BLaER1 (cell line): ENCODE measurements at regions not wholly inside any gene's neighbourhood (a gene's known extent, or its start where the extent isn't known, plus 50 kb on each side); places are given as distances from the start of the nearest gene placed in this dataset.

Experiments
- H3K27ac ChIP-seq: shearing (Covaris generic); formaldehyde crosslinking; 2 replicates; pipeline ENCODE4 v1.8.1; 2022
- H3K27me3 ChIP-seq: shearing (Covaris generic); formaldehyde crosslinking; 2 replicates; pipeline ENCODE4 v1.8.1; 2022
- H3K36me3 ChIP-seq: shearing (Covaris generic); formaldehyde crosslinking; 2 replicates; pipeline ENCODE4 v1.8.1; 2022
- H3K4me1 ChIP-seq: shearing (Covaris generic); formaldehyde crosslinking; 2 replicates; pipeline ENCODE4 v1.8.1; 2022
- H3K4me2 ChIP-seq: shearing (Covaris generic); formaldehyde crosslinking; 2 replicates; pipeline ENCODE4 v1.8.1; 2022
- H3K4me3 ChIP-seq: shearing (Covaris generic); formaldehyde crosslinking; 2 replicates; pipeline ENCODE4 v1.8.1; 2022
- H3K9ac ChIP-seq: shearing (Covaris generic); formaldehyde crosslinking; 2 replicates; pipeline ENCODE4 v1.8.1; 2022
- H3K9me3 ChIP-seq: shearing (Covaris generic); formaldehyde crosslinking; 2 replicates; pipeline ENCODE4 v1.8.1; 2022
- H4K20me1 ChIP-seq: shearing (Covaris generic); formaldehyde crosslinking; 2 replicates; pipeline ENCODE4 v1.8.1; 2022
- Cebpa-rat ChIP-seq: shearing (Covaris generic); IDR thresholded peaks from 2 replicates; pipeline ENCODE4 v1.8.1; 2022

GRCh38 chr22:22072169-22072836 is 89.7 kb upstream of the TOP3B start:
- H3K9ac ChIP-seq = no peak overlapping the region
- H3K9me3 ChIP-seq = no peaks in the 10 kb centered on the region
- H3K27ac ChIP-seq = no peak overlapping the region
- no peak for TF ChIP-seq Cebpa-rat
- H3K36me3 ChIP-seq = no peaks in the 10 kb centered on the region
- peaks cover 15% of the 10 kb centered on the region; the same call in 1 of the 2 replicates for H3K4me1 ChIP-seq
- no peaks in the 10 kb centered on the region for H3K27me3 ChIP-seq
- H4K20me1 ChIP-seq = no peaks in the 10 kb centered on the region
- H3K4me2 ChIP-seq = no peak overlapping the region
- no peak overlapping the region for H3K4me3 ChIP-seq

GRCh38 chr22:22071455-22071854 is 88.9 kb upstream of the TOP3B start:
- H3K4me2 ChIP-seq = no peak overlapping the region
- no peaks in the 10 kb centered on the region for H3K9me3 ChIP-seq
- H3K4me1 ChIP-seq = peaks cover 15% of the 10 kb centered on the region; the same call in 1 of the 2 replicates
- no peaks in the 10 kb centered on the region for H3K27me3 ChIP-seq
- no peak overlapping the region for H3K27ac ChIP-seq
- H3K4me3 ChIP-seq = no peak overlapping the region
- H3K36me3 ChIP-seq = no peaks in the 10 kb centered on the region
- H4K20me1 ChIP-seq = no peaks in the 10 kb centered on the region
- no peak overlapping the region for H3K9ac ChIP-seq
- TF ChIP-seq Cebpa-rat = no peak

- Histone ChIP-seq H3K27me3 (no peaks in the 10 kb centered on the region), H3K4me3 (no peak overlapping the region), H3K4me1 (peaks cover 15% of the 10 kb centered on the region; the same call in 1 of the 2 replicates), H4K20me1 (no peaks in the 10 kb centered on the region), H3K36me3 (no peaks in the 10 kb centered on the region), H3K4me2 (0 out of 2 replicates have a peak overlapping the region, but pooled peaks have one; percentile 11), H3K27ac (no peak overlapping the region), H3K9me3 (no peaks in the 10 kb centered on the region), H3K9ac (no peak overlapping the region)
- no peak for TF ChIP-seq Cebpa-rat
Observed at GRCh38 chr22:22070371-22070824, 87.8 kb upstream of the TOP3B start.

DNA sequence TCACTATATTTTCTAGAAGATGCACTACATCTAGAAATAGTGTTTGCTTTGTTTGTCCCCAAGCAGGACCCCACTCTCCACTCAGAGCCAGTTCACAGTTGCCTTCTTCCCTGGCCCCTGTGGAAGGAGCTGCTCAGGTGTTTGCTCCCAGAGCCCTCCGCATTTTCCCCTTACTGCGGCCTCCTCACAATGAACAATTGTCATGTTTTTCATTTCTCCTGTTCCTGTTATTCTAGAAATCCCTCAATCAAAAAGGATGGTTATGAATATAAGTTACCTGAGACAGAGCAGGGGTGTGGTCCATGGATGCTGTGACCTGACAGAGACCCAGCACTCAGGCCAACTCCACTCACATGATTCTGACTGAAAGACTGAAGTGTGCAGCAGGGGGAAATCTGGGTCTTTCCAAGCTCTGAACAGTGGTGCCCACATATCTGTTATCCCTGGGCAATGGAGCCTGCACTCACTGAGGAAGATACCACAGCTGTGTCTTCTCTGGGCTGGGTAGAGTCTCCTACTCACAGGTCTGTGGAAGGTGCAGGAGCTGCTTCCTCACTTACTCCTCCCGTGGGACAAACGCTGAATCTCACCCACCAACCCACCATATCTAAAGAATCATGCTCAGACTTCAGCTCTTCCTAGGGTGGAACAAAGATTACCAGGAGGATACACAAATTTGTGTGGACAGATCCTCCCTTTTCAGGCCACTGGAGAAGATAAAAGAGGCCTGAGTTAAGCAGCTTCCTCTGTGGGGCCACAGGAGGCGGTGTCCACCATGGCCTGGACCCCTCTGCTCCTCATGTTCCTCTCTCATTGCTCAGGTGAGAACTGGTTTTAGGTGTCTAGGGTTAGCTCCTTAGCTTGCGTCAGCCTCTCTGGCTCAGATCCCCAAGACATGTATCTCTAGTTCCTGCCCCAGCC is 87.1 kb upstream of the TOP3B start:
- Histone ChIP-seq H3K4me2 (0 out of 2 replicates have a peak overlapping the region, but pooled peaks have one; percentile 11), H3K9me3 (no peaks in the 10 kb centered on the region), H3K27me3 (no peaks in the 10 kb centered on the region), H3K9ac (no peak overlapping the region), H3K27ac (no peak overlapping the region), H3K36me3 (no peaks in the 10 kb centered on the region), H4K20me1 (no peaks in the 10 kb centered on the region), H3K4me1 (peaks cover 15% of the 10 kb centered on the region; the same call in 1 of the 2 replicates), H3K4me3 (no peak overlapping the region)
- no peak for TF ChIP-seq Cebpa-rat

DNA sequence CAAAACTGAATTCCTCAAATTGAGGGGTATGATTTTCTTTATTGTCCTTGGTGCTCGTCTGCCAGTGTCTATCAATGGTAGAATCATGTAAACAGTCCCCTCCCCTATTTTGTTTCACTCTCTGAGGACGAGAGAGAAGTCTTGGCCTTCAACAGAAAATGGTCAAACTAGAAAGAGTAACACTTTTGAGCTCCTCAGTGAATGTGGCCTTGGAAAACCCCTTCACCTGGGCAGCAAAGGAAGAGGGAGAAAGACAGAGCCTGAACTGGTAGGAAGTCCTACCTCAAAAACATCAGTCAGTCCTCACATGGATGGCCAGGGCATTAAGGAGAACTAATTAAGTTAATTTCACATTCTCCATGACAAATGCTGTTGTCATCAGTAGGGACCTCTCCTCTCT is 86.1 kb upstream of the TOP3B start:
- H3K4me2 ChIP-seq = no peak overlapping the region
- no peak overlapping the region for H3K27ac ChIP-seq
- peaks cover 15% of the 10 kb centered on the region; the same call in 1 of the 2 replicates for H3K4me1 ChIP-seq
- H3K36me3 ChIP-seq = no peaks in the 10 kb centered on the region
- no peak overlapping the region for H3K9ac ChIP-seq
- no peaks in the 10 kb centered on the region for H4K20me1 ChIP-seq
- no peak overlapping the region for H3K4me3 ChIP-seq
- no peaks in the 10 kb centered on the region for H3K9me3 ChIP-seq
- H3K27me3 ChIP-seq = no peaks in the 10 kb centered on the region
- no peak for TF ChIP-seq Cebpa-rat

- Histone ChIP-seq H3K9ac (no peak overlapping the region), H4K20me1 (no peaks in the 10 kb centered on the region), H3K4me1 (peaks cover 15% of the 10 kb centered on the region; the same call in 1 of the 2 replicates), H3K27ac (no peak overlapping the region), H3K36me3 (no peaks in the 10 kb centered on the region), H3K27me3 (no peaks in the 10 kb centered on the region), H3K4me3 (no peak overlapping the region), H3K9me3 (no peaks in the 10 kb centered on the region), H3K4me2 (no peak overlapping the region)
- TF ChIP-seq Cebpa-rat = no peak
Observed at GRCh38 chr22:22068025-22068424, 85.4 kb upstream of the TOP3B start.

- Histone ChIP-seq H3K36me3 (no peaks in the 10 kb centered on the region), H3K27me3 (no peaks in the 10 kb centered on the region), H3K9me3 (no peaks in the 10 kb centered on the region), H3K27ac (no peak overlapping the region), H3K4me3 (no peak overlapping the region), H3K4me1 (peaks cover 16% of the 10 kb centered on the region; the same call in 1 of the 2 replicates), H3K4me2 (no peak overlapping the region), H3K9ac (no peak overlapping the region), H4K20me1 (no peaks in the 10 kb centered on the region)
- TF ChIP-seq Cebpa-rat = no peak
Observed at GRCh38 chr22:22067192-22067591, 84.6 kb upstream of the TOP3B start.

DNA sequence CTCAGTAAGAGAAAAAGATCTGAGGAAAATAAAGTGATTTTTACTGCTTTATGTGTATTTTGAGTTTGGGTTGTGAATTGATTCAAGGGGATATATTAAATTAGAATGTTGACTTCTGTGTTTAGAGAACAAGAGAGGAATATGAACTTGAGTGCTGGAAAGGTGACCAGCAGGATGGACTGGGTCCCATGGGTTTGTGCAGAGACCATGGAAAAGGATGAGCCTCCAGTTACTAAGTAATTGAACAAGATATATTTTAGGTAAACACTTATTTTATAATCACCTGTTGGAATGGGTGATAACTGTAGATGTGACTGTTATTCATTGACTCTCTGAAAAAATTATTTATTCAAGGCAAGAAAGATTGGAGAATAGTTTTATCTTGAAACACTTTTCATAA is 82.0 kb upstream of the TOP3B start:
- no peak overlapping the region for H3K27ac ChIP-seq
- no peak for TF ChIP-seq Cebpa-rat
- peaks cover under 1% of the 10 kb centered on the region; the same call in 1 of the 2 replicates for H3K27me3 ChIP-seq

GRCh38 chr22:22062306-22062793 is 79.8 kb upstream of the TOP3B start:
- Histone ChIP-seq H3K4me1 (peaks cover 29% of the 10 kb centered on the region), H3K36me3 (no peaks in the 10 kb centered on the region), H3K27ac (no peak overlapping the region), H3K9me3 (no peaks in the 10 kb centered on the region), H3K4me2 (no peak overlapping the region), H3K9ac (no peak overlapping the region), H3K27me3 (peaks cover 19% of the 10 kb centered on the region), H4K20me1 (no peaks in the 10 kb centered on the region), H3K4me3 (no peak overlapping the region)
- no peak for TF ChIP-seq Cebpa-rat

More for the DNA sequence above, 82.0 kb upstream of the TOP3B start:
- Histone ChIP-seq H3K36me3 (no peaks in the 10 kb centered on the region), H3K9me3 (no peaks in the 10 kb centered on the region), H3K4me3 (no peak overlapping the region), H4K20me1 (no peaks in the 10 kb centered on the region), H3K4me1 (peaks cover 32% of the 10 kb centered on the region), H3K9ac (no peak overlapping the region), H3K4me2 (no peak overlapping the region)
